ENCODE measurements at regions not wholly inside any gene's neighbourhood (a gene's known extent, or its start where the extent isn't known, plus 50 kb on each side); places are given as distances from the start of the nearest gene placed in this dataset.

DNA sequence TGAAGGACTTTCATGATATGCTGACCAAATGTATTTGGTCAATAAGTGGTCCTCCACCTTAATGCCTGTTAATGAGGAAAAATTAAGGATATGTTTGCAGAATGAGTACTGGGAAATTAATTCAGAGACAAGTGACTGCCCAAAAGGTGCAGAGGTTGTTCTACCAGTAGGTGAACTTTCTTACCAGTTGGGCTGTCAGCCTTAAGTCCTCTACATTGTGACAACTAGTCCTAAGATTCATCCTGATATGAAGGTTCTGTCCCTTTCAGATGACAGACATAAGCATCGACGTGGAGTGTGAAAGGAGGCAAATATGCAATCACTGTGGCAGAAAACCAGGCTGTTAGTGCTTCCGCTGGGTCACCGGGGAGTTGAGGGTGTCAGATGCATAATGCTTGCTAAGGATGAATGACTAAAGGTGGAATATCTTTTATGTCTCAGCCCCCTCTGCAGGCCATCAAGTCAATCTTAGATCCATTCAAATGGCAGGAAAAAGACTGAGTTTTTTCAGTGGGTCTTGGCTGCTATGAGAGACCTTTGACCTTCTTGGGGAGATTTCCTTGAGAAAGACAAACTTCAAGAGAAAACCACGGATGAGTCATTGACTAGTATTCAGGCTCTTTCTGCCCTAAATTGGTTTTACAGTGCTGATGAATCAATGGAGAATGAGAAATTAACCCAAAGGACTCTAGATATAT, 226.0 kb downstream of the TPBG start:
- TF ChIP-seq, protein P1, sequence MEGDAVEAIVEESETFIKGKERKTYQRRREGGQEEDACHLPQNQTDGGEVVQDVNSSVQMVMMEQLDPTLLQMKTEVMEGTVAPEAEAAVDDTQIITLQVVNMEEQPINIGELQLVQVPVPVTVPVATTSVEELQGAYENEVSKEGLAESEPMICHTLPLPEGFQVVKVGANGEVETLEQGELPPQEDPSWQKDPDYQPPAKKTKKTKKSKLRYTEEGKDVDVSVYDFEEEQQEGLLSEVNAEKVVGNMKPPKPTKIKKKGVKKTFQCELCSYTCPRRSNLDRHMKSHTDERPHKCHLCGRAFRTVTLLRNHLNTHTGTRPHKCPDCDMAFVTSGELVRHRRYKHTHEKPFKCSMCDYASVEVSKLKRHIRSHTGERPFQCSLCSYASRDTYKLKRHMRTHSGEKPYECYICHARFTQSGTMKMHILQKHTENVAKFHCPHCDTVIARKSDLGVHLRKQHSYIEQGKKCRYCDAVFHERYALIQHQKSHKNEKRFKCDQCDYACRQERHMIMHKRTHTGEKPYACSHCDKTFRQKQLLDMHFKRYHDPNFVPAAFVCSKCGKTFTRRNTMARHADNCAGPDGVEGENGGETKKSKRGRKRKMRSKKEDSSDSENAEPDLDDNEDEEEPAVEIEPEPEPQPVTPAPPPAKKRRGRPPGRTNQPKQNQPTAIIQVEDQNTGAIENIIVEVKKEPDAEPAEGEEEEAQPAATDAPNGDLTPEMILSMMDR (IDR thresholded peaks at IDR 0.05): no peak
- Mint-ChIP-seq H3K36me3 (ENCODE audit: low read depth) (no peaks in the 10 kb centered on the region), H3K4me3 (no peak overlapping the region), H3K9me3 (no peaks in the 10 kb centered on the region), H3K4me1 (no peaks in the 10 kb centered on the region), H3K27me3 (no peaks in the 10 kb centered on the region), H3K27ac (no peak overlapping the region)
- ChIA-PET POLR2A (no interaction called here), CTCF (no interaction called here)
- DNase-seq (no peak), ATAC-seq (ENCODE audit: low read depth) (no peak)
- intact Hi-C loops (cut with micrococcal nuclease): no loop called here

DNA sequence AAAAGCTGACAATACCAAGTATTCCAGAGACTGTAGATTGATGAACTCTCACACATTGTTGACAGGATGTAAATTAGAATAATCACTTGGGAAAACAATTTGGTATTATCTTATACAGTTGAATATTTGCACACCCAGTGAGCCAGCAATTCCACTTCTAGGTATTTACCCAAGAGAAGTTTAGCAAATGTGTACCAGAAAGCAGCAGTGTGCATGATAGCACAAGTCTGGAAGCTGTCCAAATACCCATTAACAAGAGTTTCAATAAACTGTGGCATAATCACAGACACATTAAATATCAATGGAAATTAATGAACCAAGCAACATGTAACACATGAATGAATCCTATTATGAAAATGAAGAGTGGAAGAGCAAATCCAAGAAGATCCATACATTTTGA, 233.6 kb downstream of the TPBG start:
- CTCF ChIA-PET: no interaction called here
- ATAC-seq (ENCODE audit: low read depth): no peak
- peaks cover 2% of the 10 kb centered on the region for H3K27me3 Mint-ChIP-seq
- no peaks in the 10 kb centered on the region for H3K9me3 Mint-ChIP-seq
- intact Hi-C loops (cut with micrococcal nuclease): no loop called here
- H3K36me3 Mint-ChIP-seq (ENCODE audit: low read depth): no peaks in the 10 kb centered on the region
- TF ChIP-seq, protein P1 (IDR thresholded peaks at IDR 0.05): no peak
- no peaks in the 10 kb centered on the region for H3K4me1 Mint-ChIP-seq
- no peak overlapping the region for H3K4me3 Mint-ChIP-seq
- DNase-seq: no peak
- POLR2A ChIA-PET: no interaction called here
- no peak overlapping the region for H3K27ac Mint-ChIP-seq

DNA sequence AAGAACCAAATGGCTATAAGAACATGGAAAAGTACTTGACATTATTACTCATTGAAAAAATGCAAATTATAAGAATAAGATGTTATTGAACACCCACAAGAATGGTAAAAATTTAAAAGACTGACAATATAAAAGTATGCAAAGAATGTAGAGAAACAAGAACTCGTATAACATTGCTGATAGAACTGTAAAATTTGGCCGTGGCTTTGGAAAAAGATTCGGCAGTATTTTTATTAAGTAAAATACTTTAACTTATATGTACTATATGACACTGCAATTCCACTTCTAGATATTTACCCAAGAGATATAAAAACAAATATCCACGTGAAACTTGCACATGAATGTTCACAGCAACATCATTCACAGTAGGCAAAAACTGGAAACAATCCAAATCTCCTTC, 239.2 kb downstream of the TPBG start:
- POLR2A ChIA-PET: no interaction called here
- H3K9me3 Mint-ChIP-seq: peaks cover 4% of the 10 kb centered on the region
- intact Hi-C loops (cut with micrococcal nuclease): no loop called here
- no peaks in the 10 kb centered on the region for H3K4me1 Mint-ChIP-seq
- no peak overlapping the region for H3K27ac Mint-ChIP-seq
- CTCF ChIA-PET: no interaction called here
- no peak for DNase-seq
- H3K36me3 Mint-ChIP-seq (ENCODE audit: low read depth): no peaks in the 10 kb centered on the region
- TF ChIP-seq, protein P1 (IDR thresholded peaks at IDR 0.05): no peak
- no peak overlapping the region for H3K4me3 Mint-ChIP-seq
- H3K27me3 Mint-ChIP-seq: peaks cover 2% of the 10 kb centered on the region
- no peak for ATAC-seq (ENCODE audit: low read depth)

DNA sequence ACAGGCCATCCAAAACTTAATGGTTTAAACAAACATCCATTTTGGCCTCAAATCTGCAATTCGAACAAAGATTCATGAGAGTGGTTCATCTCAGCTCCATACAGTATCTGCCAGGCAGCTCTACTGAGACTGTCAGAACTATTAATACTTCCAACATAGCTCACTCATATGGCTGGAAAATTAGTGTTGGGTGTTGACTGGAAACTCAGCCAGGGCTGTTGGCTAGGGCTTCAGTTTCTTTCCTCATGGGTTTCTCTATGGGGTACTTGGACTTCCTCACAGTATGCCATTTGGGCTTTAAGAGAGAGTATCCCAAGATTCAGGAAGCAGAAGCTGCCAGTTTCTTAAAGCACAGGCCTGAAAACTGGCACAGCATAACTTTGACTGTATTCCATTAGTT, 240.3 kb downstream of the TPBG start:
- intact Hi-C loops (cut with micrococcal nuclease): no loop called here
- ChIA-PET POLR2A (no interaction called here), CTCF (no interaction called here)
- no peak for DNase-seq
- TF ChIP-seq, protein P1 (IDR thresholded peaks at IDR 0.05): no peak
- peaks cover 2% of the 10 kb centered on the region for H3K27me3 Mint-ChIP-seq
- H3K4me1 Mint-ChIP-seq: no peaks in the 10 kb centered on the region
- no peak for ATAC-seq (ENCODE audit: low read depth)
- H3K36me3 Mint-ChIP-seq (ENCODE audit: low read depth): no peaks in the 10 kb centered on the region
- no peak overlapping the region for H3K4me3 Mint-ChIP-seq
- peaks cover 4% of the 10 kb centered on the region for H3K9me3 Mint-ChIP-seq
- H3K27ac Mint-ChIP-seq: no peak overlapping the region

DNA sequence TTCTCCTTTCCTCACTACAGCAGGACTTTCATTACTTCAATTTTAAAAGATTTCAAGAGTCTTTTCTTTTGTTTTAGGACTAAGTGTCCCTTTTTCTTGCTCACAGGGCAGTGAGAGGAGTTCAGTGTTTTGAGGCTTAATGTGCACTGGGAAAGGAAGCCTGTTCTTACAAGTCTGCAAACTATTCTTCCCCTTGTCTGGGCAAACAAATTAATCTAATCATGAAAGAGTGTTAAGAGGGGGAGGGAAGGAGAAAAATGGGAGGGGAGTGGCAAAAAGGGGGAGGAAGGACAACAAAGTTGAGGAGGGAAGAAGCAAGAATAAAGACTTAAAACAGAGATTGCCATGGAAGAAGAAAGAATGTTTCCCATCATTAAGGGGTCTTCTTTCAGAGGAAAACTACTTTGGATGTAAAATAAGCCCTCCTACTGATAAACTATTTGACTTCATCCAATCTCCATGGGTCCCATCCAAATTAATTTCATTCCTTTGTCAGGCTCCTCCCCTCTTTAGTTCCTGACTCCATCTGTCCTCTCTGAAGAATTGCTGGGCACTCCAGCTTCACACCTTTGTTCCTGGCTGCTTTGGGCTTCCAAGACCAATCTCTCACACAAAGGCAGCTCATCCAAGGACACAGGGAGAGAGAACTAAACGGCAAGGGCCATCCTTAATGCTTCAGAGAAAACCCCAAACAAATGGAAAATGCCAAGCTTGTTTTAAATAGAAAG, 244.5 kb downstream of the TPBG start:
- H3K36me3 Mint-ChIP-seq (ENCODE audit: low read depth): no peaks in the 10 kb centered on the region
- no peak overlapping the region for H3K27ac Mint-ChIP-seq
- H3K27me3 Mint-ChIP-seq: no peaks in the 10 kb centered on the region
- H3K4me3 Mint-ChIP-seq: no peak overlapping the region
- DNase-seq (no peak), ATAC-seq (ENCODE audit: low read depth) (no peak)
- peaks cover 4% of the 10 kb centered on the region for H3K9me3 Mint-ChIP-seq
- no peaks in the 10 kb centered on the region for H3K4me1 Mint-ChIP-seq
- intact Hi-C loops (cut with micrococcal nuclease): no loop called here
- POLR2A ChIA-PET: no interaction called here
- TF ChIP-seq, protein P1 (IDR thresholded peaks at IDR 0.05): no peak
- CTCF ChIA-PET: no interaction called here

Data from activated B cell treated with CpG ODN at 0.5 μM for 24 hours (primary cell).